ENCODE measurements at regions not wholly inside any gene's neighbourhood (a gene's known extent, or its start where the extent isn't known, plus 50 kb on each side); places are given as distances from the start of the nearest gene placed in this dataset.

DNA sequence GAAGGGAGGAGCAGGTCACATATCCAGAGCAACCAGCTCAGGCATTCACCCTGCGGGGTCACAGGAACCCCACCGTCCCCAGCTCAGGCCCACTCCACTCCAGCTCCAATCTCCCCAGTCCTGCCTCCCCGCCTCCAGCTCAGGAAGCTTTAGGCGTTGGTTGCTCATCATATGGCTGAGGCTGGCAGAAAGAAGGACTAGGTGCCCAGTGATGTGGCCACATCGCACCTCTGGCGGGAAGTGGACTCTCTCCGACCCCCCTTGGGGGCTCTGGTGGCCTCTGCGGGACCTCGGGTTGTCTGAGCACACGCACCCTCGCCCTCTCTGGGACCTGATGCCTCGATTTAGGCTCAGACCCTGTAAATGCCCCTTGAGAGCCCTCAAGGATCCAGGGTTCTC, 187.7 kb downstream of the ZFP36L2 start:
- TF ChIP-seq, protein P1, sequence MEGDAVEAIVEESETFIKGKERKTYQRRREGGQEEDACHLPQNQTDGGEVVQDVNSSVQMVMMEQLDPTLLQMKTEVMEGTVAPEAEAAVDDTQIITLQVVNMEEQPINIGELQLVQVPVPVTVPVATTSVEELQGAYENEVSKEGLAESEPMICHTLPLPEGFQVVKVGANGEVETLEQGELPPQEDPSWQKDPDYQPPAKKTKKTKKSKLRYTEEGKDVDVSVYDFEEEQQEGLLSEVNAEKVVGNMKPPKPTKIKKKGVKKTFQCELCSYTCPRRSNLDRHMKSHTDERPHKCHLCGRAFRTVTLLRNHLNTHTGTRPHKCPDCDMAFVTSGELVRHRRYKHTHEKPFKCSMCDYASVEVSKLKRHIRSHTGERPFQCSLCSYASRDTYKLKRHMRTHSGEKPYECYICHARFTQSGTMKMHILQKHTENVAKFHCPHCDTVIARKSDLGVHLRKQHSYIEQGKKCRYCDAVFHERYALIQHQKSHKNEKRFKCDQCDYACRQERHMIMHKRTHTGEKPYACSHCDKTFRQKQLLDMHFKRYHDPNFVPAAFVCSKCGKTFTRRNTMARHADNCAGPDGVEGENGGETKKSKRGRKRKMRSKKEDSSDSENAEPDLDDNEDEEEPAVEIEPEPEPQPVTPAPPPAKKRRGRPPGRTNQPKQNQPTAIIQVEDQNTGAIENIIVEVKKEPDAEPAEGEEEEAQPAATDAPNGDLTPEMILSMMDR (IDR thresholded peaks at IDR 0.05 in 2 of 3, conservative IDR thresholded peaks at IDR 0.05 in 1 of 3; ENCODE audit: control insufficient read depth in 2 of 3, extremely low read depth in 1 of 3, insufficient read depth in 1 of 3, low read depth in 3 of 3, low read length in 3 of 3), result no peak
- TF ChIP-seq RAD21 (IDR thresholded peaks at IDR 0.05; ENCODE audit: insufficient read depth, low read depth, low read length) (no peak), HDGF (IDR thresholded peaks at IDR 0.05) (no peak), TAF1 (IDR thresholded peaks at IDR 0.05; ENCODE audit: borderline replicate concordance, low read depth, low read length) (no peak)
